ENCODE measurements at regions not wholly inside any gene's neighbourhood (a gene's known extent, or its start where the extent isn't known, plus 50 kb on each side); places are given as distances from the start of the nearest gene placed in this dataset.

- no peak for DNase-seq
Measured at GRCh38 chr15:69530991-69531664, 78.5 kb downstream of the RPLP1 start.

DNA sequence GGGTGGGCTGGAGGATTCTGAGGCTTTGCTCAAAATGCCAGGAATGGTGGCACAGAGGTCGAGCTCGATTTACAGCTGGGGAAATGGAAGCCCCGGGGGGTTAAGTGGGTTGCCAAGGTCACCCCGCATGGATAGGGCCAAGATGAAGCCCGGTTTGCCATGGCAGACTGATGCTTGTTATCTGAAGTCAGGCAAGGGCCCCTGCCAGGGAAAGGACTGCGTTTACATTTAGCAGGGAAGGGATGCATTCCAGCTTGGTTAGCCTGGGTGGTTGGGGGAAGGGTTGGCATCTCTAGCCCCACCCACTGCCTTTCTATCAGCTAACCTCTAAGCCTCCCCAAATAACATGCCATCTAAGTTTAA, 79.0 kb downstream of the RPLP1 start:
- DNase-seq: no peak

DNA sequence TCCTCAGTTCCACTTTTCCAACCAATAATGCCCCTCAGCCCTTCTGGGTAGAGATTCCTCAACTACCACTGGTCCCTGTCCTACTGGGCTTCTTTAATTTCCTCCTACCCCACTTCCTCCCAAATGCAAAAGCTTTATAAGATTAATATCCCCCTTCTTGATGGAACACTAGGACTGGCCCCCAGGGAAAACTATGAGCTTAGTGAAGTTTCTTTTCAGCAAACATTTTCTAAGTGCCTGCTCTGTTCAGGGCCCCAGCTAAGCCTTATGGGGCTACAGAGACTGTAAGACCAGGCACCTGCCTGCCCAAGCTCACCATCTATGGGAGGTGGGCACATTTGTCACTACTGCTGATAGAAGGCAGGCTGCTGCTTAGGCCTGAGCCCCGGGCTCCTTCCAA, 79.4 kb downstream of the RPLP1 start:
- DNase-seq: no peak

DNA sequence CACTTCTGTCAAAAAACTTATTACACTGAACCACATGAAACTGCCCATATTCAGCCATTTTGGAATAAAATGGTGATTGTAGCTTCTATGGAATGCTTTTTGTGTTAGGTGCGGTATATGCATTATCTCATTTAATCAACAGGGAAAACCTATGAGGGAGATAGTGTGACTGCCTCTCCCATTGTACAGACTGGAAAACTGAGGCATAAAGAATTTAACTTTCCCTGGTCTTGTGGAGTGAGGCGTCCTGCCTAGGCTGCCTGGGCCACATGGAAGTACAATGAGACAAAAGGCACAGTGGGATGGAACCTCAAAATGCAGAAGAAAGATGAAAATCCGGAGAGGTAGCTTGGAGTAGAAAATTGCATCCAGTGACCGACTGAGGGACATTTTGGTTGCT, 80.2 kb downstream of the RPLP1 start:
- no peak for DNase-seq

DNA sequence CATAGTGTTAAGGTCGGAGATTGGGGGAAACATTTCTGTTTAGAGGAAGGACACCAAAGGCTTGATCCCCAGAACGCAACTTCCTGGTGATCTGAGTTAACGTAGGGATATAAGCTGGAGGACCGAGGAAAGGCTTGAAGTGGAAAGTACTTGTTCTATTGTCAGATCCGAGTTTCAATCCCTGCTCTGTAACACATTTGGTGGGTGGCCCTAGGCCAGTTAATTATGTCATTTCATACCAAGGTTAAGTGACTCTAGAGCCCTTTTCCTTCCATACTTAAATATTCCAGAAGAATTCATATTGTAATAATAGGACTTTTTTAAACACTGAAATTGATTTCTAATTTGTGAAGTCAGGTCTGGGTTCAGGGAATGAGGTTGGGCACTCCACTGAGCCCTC, 80.9 kb downstream of the RPLP1 start:
- no peak for DNase-seq

GRCh38 chr15:69535101-69535638, 82.6 kb downstream of the RPLP1 start:
- DNase-seq: no peak

- no peak for DNase-seq
Measured at GRCh38 chr15:69535998-69536397, 83.4 kb downstream of the RPLP1 start.

GRCh38 chr15:69536726-69537512, 84.3 kb downstream of the RPLP1 start:
- DNase-seq: no peak

- DNase-seq: no peak
Measured at GRCh38 chr15:69537901-69538300, 85.3 kb downstream of the RPLP1 start.

DNA sequence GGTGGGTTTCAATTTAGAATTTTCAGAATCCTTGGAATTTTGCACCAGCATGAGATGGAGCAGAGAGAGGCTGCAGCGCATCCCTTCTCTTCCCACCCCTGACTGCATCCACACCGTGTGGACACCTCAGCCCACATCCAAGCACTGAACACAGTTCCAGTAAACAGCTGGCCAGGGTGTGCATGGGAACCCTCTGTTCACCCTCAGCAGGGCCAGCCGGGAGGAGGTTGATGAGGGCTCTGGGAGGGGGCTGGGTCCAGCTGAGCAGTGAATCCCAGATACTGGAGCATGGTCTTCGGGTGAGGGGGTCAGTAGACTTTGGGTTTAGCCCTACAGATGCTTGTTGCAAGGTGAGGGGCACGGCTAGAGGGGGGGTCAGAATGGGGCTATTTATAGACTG, 85.8 kb downstream of the RPLP1 start:
- no peak for DNase-seq

DNA sequence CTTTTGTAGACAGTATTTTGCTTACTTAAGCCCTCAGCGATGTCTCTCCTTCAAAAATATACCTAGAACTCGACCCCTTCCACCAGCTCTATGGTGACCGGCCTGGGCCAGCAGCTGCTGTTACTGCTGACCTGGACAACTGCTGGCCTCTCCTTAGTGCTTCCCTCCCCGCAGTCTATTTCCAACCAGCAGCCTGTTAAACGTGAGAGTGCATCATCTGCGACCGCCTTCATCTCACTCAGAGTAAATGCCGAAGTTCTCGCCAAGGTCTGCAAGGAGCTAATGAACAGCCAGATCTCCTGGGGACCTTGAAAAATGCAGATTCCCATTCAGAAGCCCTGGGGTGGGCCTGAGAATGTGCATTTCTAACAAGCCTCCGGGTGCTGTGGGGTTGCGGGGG, 86.7 kb downstream of the RPLP1 start:
- DNase-seq: no peak

DNA sequence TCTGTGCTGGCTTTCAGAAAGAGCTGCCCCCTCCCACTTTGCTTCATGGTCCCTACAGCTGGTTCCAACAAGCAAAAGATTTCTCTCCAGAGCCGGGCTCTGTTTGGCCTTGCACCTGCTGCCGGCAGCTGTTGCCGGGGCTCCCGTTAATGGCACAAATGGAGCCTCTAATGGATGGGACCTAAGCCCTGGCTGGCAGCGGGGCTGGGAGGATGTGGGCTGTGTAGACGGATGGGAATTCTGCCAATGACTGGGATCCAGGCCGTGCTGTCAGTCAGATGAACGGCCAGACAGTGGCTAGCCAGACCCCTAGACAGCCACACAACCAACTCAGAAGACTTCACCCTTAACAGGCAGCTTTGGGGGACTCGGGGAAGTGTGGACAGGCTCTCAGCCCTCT, 88.0 kb downstream of the RPLP1 start:
- DNase-seq: no peak

GRCh38 chr15:69542028-69542427, 89.4 kb downstream of the RPLP1 start:
- DNase-seq: no peak

DNA sequence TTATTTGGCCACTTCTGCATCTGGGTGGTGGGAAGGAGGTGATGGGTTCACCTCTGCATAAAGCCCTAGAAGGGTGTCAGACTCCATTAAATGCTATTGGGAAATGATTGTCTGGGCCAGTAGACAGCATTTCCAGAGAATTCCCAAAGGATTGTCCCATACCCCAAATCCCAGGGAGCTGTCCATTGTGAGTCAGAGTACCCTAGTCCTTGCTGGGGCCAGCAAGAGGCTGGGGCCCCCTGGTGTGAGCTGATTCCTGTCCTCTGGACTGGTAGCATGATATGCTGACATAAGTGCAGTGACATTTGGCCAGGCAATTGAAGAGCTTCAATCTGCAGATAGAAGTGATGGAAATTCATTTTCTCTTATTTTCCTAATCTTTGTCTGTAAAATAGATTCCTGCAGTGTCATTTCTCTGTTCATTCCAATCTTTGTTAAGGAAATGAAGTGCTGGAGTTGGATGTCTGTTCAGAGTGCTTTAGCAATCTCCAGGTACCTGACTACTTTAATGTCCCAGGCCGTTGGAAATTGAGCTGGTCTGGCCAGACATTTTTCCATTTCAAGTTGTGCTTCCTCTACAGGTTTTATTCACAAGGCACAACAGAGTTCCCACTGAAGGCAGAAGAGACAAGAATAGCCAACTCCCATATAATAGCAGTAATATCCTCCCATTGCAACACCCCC, 91.2 kb downstream of the RPLP1 start:
- DNase-seq: no peak

DNA sequence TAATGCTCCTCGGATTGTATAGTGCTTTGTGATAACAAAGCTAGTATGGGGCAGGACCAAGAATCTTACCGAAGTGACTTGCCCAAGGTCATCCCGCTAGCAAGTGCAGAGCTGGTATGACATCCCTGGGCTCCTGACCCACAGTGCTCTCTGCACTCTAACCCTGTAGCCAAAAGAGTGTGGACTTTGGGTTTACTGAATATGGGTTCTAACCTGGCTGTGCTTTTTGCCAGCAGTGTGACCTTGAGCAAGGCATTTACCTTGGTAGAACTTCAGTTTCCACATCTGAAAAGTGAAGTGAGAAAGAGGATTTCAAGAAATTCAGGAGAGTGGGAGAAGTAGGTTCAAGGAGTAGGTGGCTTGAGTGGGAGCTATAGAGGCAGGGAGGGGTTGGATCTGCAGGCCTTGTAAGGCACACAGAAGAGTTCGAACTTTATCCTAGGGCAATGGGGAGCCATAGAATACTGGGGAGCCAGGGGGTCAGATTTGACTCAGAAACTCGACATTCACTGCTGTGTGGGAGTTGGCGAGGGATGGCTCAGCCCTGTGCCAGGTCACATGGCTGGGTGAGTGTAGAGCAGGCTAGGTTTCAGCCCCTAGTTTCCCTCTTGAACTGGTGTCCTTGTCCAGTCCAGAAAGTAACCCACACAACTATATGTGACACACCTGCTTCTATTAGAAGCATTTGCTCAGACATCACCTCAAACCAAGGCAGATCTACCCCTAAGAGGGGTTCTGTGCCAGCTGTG, 91.9 kb downstream of the RPLP1 start:
- no peak for DNase-seq

DNA sequence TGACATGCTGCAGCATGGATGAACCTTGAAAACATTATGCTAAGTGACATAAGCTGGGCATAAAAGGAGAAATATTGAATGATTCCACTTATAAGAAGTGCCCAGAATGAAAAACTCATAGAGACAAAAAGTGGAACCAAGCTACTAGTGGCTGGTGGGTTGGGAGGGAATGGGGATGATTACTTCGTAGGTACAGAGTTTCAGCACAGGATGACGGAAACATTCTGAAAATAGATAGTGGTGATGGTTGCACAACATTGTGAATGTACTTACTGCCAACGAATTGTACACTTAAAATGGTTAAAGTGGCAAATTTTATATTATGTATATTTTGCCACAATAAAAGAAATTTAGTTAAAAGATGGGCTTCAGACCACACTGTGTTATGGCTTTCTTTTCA, 93.6 kb downstream of the RPLP1 start:
- no peak for DNase-seq

DNA sequence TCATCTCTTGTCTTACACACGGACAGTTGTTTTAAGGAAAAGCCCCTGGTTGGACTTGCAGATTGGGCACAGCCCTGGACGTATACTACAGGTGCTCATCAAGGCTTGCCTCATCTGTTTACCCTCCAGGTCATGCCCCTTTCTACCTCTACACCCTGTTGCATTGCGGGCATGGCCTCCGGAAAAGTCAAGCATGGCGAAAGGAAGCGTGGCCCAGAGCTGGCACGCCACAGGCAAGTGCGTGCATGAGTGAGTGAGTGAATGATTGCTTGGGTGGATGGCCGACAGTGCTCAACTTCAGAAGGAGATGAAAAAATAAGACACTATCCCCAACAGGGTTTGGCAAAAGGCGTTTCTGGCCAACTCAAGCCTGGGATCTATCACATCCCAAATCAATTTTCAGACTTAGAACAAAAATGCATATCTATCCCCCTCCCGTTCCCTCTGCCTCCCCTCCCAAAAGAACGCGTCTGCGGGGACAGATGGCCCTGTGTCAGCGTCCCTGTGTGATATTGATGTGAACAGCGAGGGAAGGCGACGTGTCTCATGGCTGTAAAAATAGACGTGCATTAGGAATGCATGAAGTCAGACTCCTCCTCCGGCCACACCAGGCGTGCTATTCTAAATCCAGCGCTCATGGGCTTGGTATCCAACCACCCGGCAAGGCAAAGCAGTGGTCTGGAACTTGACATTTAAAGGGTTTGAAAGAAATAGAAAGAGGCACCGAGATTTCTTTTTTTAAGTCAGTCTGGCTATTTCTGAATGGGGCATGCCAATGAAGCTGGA, 96.0 kb downstream of the RPLP1 start:
- DNase-seq: no peak

GRCh38 chr15:69551391-69552056, 98.9 kb downstream of the RPLP1 start:
- no peak for DNase-seq

- DNase-seq: no peak
Measured at GRCh38 chr15:69552057-69552815, 99.6 kb downstream of the RPLP1 start.

- no peak for DNase-seq
Measured at GRCh38 chr15:69553686-69554085, 101.1 kb downstream of the RPLP1 start.

Data from stimulated activated CD4-positive, alpha-beta T cell treated with anti-CD3 and anti-CD28 coated beads, Interleukin-4, amount 100 ng/mL, for 1 hour (primary cell).